Right lobe of liver (tissue), 6 donors: ENCODE measurements at regions not wholly inside any gene's neighbourhood (a gene's known extent, or its start where the extent isn't known, plus 50 kb on each side); places are given as distances from the start of the nearest gene placed in this dataset.

Experiments used
- ATAC-seq, 4 donors: fragments of 200-7000 bp; cut with Tn5 transposase; one replicate each; pipeline ENCODE4 v1.9.1; 2020; ENCODE audit warnings: mild to moderate bottlenecking in 4 of 4, moderate library complexity in 4 of 4
- DNase-seq, 3 donors: peaks; one replicate each; pipeline ENCODE4 v3.0.0-alpha.2; 2020
- H3K27ac ChIP-seq, 3 donors: fragments of 200-600 bp; one replicate each; pipeline ENCODE4 v1.8.0; 2022
- H3K27me3 ChIP-seq, 2 donors: fragments of 200-600 bp; one replicate each; pipeline ENCODE4 v1.8.0; 2022
- H3K36me3 ChIP-seq, 4 donors: fragments of 200-600 bp; sonication (generic) in 1 of 4; one replicate each; pipeline versions ENCODE4 v1.5.1 to v1.8.0; 2017 to 2022; ENCODE audit warnings: control low read depth in 1 of 4
- H3K4me1 ChIP-seq, 4 donors: fragments of 200-600 bp; sonication (generic) in 1 of 4; one replicate each; pipeline versions ENCODE4 v1.5.1 to v1.8.0; 2017 to 2022; ENCODE audit warnings: control low read depth in 1 of 4
- H3K4me3 ChIP-seq, 3 donors: fragments of 200-600 bp; one replicate each; pipeline ENCODE4 v1.8.0; 2022
- H3K9me3 ChIP-seq, 4 donors: fragments of 200-600 bp; sonication (generic) in 1 of 4; one replicate each; pipeline versions ENCODE4 v1.5.1 to v1.8.0; 2017 to 2022; ENCODE audit warnings: control low read depth in 1 of 4
- CTCF ChIP-seq, 4 donors: fragments of 200-600 bp in 3 of 4; fragments of 450-650 bp in 1 of 4; IDR thresholded peaks; one replicate each; pipeline versions ENCODE4 v1.5.1 to v1.8.0; 2016 to 2022; ENCODE audit warnings: antibody characterized with exemption in 4 of 4, mild to moderate bottlenecking in 2 of 4
- POLR2A ChIP-seq: fragments of 450-650 bp; IDR thresholded peaks from one replicate; pipeline ENCODE4 v1.6.1; 2017; ENCODE audit warnings: antibody characterized with exemption, mild to moderate bottlenecking
- WGBS: methylation state at CpG from one replicate; pipeline ENCODE4 v1.1.6; 2018; ENCODE audit warnings: low coverage, low lambda C conversion rate; ENCODE audit not compliant: insufficient coverage; ENCODE audit errors: missing lambda C conversion rate; 5-methylcytosine and 5-hydroxymethylcytosine counted together
- intact Hi-C, 2 donors: fragments of 100-400 bp; cut with DNase I; formaldehyde crosslinking; loops; one replicate each; pipeline versions ENCODE4 v1.11.2 to v1.14.1; 2022
- donor health status: DM: no; HTN: yes; CAD: no.
- donor health status: DM: no; HTN: no; CAD: no.
- donor health status: DM: no; HTN: no; CAD: no.
- donor health status: DM: no; HTN: yes; CAD: no.
- donor health status: DM: no; HTN: yes; CAD: no.

- TF ChIP-seq POLR2A, result no peak
- no peak for TF ChIP-seq CTCF (IDR thresholded peaks at IDR 0.05)
- ATAC-seq (peak; percentile 22 to 48 (median 34)), DNase-seq (no peak)
- Histone ChIP-seq H3K9me3 (no peaks in the 10 kb centered on the region), H3K27me3 (no peaks in the 10 kb centered on the region), H3K4me3 (no peak overlapping the region), H3K27ac (peak overlapping the region; percentile 63 to 91 (median 81)), H3K36me3 (no peaks in the 10 kb centered on the region), H3K4me1 (peaks cover 0 to 28% (median 11%) of the 10 kb centered on the region in 4 donors)
- WGBS, result 73% methylated on average over 1 of the region's 3 CpGs
- intact Hi-C loops, result no loop called here
These were observed 320.4 kb downstream of the RPS6KC1 start for GRCh38 chr1:213371525-213371846.

GRCh38 chr1:213371847-213372619 lies 321.0 kb downstream of the RPS6KC1 start:
- H3K4me3 ChIP-seq, result no peak overlapping the region
- TF ChIP-seq CTCF (IDR thresholded peaks at IDR 0.05), result no peak
- no peak for TF ChIP-seq POLR2A
- peaks cover 0 to 28% (median 11%) of the 10 kb centered on the region in 4 donors for H3K4me1 ChIP-seq
- peak overlapping the region; percentile 63 to 91 (median 81) for H3K27ac ChIP-seq
- DNase-seq (peak; percentile 82 to 91 (median 89)), ATAC-seq (peak; percentile 94 to 98 (median 96))
- 53% methylated on average over 2 of the region's 9 CpGs for WGBS
- no peaks in the 10 kb centered on the region for H3K36me3 ChIP-seq
- intact Hi-C loops, result no loop called here
- H3K9me3 ChIP-seq, result no peaks in the 10 kb centered on the region
- no peaks in the 10 kb centered on the region for H3K27me3 ChIP-seq

- no peak overlapping the region for H3K4me3 ChIP-seq
- H3K27ac ChIP-seq, result no peak overlapping the region
- 30% methylated on average over 5 of the region's 5 CpGs for WGBS
- H3K9me3 ChIP-seq, result no peaks in the 10 kb centered on the region
- H3K36me3 ChIP-seq, result no peaks in the 10 kb centered on the region
- TF ChIP-seq POLR2A, result no peak
- peak; percentile 71 to 90 (median 82) for TF ChIP-seq CTCF (IDR thresholded peaks at IDR 0.05)
- DNase-seq (peak; percentile 66 to 70 (median 68)), ATAC-seq (peak; percentile 55 to 59 (median 57))
- intact Hi-C loops, result no loop called here
- peaks cover 0 to 26% (median 11%) of the 10 kb centered on the region in 4 donors for H3K4me1 ChIP-seq
- H3K27me3 ChIP-seq, result no peaks in the 10 kb centered on the region
These were observed 323.3 kb downstream of the RPS6KC1 start for GRCh38 chr1:213374369-213374768.

GRCh38 chr1:213375002-213375401 lies 324.0 kb downstream of the RPS6KC1 start:
- no peak overlapping the region for H3K4me3 ChIP-seq
- 90% methylated on average over 4 of the region's 4 CpGs for WGBS
- no peak overlapping the region for H3K27ac ChIP-seq
- no peaks in the 10 kb centered on the region for H3K27me3 ChIP-seq
- DNase-seq (no peak), ATAC-seq (no peak)
- H3K9me3 ChIP-seq, result no peaks in the 10 kb centered on the region
- TF ChIP-seq CTCF (IDR thresholded peaks at IDR 0.05) (no peak), POLR2A (no peak)
- H3K4me1 ChIP-seq, result peaks cover 0 to 21% (median 10%) of the 10 kb centered on the region in 4 donors
- no peaks in the 10 kb centered on the region for H3K36me3 ChIP-seq
- intact Hi-C loops, result no loop called here
